Fibroblast of mammary gland (primary cell): ENCODE measurements at regions not wholly inside any gene's neighbourhood (a gene's known extent, or its start where the extent isn't known, plus 50 kb on each side); places are given as distances from the start of the nearest gene placed in this dataset.
A peak's percentile ranks its signal among the peaks of the same experiment; 100 is the strongest.

Experiments
- DNase-seq: peaks from one replicate; pipeline ENCODE4 v3.0.0-alpha.2; 2010; ENCODE audit warnings: low read depth
- H3K4me3 ChIP-seq: 2 replicates; pipeline ENCODE4 v1.5.1; 2011; ENCODE audit warnings: low read depth, mild to moderate bottlenecking, low read length, moderate library complexity; ENCODE audit not compliant: control insufficient read depth
- TF ChIP-seq, protein P1 (sequence below): conservative IDR thresholded peaks from 2 replicates; pipeline ENCODE4 v1.5.1; 2011; ENCODE audit warnings: low read depth, low read length, inconsistent platforms; ENCODE audit not compliant: control insufficient read depth, insufficient read depth

DNA sequence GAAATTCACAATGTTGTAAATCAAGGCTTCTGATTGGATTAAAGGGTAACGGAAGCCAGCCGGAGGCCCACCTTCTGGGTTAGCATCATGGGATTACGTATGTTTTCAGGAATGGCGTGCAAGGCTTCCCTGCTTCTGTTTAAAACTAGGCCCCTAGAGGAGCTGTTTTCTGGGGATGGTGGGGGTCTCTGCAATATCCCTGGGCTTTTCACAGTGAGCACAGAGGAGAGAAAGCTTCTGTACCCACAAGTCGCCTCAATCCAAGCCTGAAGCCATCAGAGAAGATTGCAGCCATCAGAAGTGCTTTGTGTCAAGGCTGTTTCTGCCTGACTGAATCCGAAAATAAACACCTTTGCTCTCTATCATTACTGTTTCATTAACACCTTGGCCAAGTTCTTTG is 226.9 kb upstream of the SMIM21 start:
- TF ChIP-seq, protein P1, sequence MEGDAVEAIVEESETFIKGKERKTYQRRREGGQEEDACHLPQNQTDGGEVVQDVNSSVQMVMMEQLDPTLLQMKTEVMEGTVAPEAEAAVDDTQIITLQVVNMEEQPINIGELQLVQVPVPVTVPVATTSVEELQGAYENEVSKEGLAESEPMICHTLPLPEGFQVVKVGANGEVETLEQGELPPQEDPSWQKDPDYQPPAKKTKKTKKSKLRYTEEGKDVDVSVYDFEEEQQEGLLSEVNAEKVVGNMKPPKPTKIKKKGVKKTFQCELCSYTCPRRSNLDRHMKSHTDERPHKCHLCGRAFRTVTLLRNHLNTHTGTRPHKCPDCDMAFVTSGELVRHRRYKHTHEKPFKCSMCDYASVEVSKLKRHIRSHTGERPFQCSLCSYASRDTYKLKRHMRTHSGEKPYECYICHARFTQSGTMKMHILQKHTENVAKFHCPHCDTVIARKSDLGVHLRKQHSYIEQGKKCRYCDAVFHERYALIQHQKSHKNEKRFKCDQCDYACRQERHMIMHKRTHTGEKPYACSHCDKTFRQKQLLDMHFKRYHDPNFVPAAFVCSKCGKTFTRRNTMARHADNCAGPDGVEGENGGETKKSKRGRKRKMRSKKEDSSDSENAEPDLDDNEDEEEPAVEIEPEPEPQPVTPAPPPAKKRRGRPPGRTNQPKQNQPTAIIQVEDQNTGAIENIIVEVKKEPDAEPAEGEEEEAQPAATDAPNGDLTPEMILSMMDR: no peak
- DNase-seq: no peak
- no peak overlapping the region for H3K4me3 ChIP-seq

DNA sequence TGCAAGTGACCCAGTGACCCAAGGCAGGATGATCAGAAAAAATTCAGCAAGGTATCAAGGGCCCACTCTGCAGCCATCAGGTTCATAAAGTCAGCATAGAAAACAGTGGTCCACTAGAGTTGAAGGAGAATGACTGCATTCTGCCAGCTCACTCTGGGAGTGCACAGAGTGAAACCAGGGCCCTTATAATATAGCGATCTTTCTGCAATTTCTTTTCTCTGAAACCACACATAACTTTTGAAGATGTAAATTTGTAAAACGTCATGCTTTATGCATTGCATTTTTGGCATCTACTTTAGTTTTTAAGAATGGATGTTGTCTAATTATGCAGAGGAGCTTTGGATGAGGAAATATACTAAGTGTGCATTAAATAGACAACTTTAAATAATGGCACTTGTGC is 225.0 kb upstream of the SMIM21 start:
- no peak for DNase-seq
- TF ChIP-seq, protein P1: no peak
- no peak overlapping the region for H3K4me3 ChIP-seq

DNA sequence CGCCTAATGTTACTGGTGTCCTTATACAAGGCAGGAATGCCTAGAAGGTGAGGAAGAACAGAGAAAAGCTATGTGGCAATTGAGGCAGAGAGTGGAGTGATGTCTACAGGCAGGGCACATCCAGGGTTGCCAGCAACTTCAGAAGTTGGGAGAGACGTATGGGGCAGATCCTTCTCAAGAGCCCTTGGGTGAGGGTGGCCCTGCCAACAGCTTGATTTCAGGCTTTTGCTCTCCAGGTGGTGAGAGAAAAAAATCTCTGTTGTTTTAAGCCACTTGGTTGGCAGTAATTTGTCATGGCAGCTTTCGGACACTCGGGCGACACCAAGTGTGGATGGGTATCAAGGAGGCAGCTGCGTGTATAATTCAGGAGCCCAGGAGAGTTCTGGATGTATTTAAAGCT is 217.4 kb upstream of the SMIM21 start:
- no peak overlapping the region for H3K4me3 ChIP-seq
- TF ChIP-seq, protein P1: no peak
- DNase-seq: no peak

DNA sequence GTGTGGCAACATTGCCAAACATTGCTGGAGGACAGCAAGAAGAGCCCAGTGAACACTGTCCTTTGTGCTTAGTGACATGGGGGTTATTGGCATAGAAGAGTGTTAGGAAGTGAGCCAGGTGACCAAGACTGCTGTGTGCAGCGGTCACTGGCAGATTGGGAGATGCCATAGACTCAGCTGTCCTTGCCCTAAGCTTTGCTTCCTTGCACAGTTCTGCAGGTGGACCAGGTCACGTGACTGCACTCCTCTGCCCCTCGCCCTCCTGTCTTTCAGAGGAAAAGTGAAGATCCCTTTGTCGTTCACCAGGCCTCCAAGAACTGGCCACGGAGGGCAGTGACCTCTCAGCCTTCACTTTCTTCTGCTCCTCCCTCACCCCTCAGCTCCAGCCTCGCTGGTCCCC is 215.6 kb upstream of the SMIM21 start:
- no peak overlapping the region for H3K4me3 ChIP-seq

DNA sequence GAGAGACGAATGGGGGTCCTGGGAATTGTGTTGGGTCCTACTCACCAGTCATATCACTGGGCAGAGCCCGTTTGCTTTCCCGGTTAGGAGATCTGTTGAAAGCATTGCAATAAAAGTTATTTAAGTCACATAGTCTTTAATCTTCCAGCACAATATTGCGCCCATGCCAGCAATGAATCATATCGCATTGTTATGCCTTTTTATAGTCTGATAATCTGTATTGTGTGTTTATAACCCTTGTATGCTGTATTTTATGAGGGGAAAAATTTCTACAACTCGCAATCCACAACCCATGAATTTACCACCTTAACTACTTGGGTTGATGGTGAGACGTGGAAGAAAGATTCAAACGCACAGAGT is 211.9 kb upstream of the SMIM21 start:
- no peak for DNase-seq
- TF ChIP-seq, protein P1: no peak
- no peak overlapping the region for H3K4me3 ChIP-seq

More for the DNA sequence above, 215.6 kb upstream of the SMIM21 start:
- DNase-seq: no peak
- TF ChIP-seq, protein P1: no peak

DNA sequence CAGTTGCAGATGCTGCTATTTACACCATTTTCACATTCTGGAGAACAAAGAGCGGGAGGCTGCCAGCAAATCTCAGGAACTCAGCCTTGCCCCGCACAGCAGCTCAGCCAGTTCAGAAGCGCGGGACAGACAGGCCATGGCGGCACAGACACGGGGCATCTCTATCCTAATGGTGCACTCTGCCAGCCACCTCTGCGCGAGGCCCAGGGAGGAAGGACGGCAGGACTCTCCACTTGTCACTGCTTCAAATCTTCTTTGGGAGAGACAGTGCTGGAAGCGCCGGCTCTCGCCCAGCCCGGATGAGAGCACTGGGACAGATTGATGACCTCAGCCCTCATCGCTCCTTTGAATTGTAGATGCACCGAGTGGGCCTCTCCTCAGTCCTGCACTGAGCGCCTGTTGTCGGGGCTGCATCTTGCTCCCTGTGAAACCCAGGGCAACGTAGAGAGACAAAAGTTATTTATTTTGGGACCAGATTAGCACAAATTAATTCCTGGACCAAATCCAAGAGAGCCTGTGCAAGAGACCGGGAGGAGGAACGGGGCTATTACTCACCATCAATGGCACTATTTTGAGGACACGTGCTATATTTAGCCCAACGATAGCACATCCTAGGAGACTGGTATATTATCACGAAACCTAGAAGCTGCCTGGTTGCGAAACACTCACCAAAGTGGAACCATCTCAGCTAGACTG is 211.4 kb upstream of the SMIM21 start:
- peak overlapping the region; percentile 2 for H3K4me3 ChIP-seq
- peak; percentile 64 for DNase-seq
- TF ChIP-seq, protein P1: no peak
